K562 (cell line): ENCODE measurements at regions not wholly inside any gene's neighbourhood (a gene's known extent, or its start where the extent isn't known, plus 50 kb on each side); places are given as distances from the start of the nearest gene placed in this dataset.

Experiments
- ATAC-seq: fragments of 200-7000 bp; cut with Tn5 transposase; 3 replicates; pipeline ENCODE4 v1.9.1; 2020; ENCODE audit warnings: moderate library complexity
- BruUV-seq: library from RNA; stranded (reverse); fragments of 400-500 nt; replicated peaks from 2 replicates; lab custom pipeline; 2021; lab: Mats Ljungman, UMichigan
- CTCF ChIA-PET: fragments of 300-600 bp; formaldehyde crosslinking; extraction: SDS; loops from one replicate; lab custom pipeline; 2021; ENCODE audit warnings: low intra/inter-chr PET ratio; lab: Yijun Ruan, JAX
- POLR2A ChIA-PET: fragments of 300-600, 350-650 bp; sonication (Branson Sonifier 250); formaldehyde crosslinking; extraction: SDS; loops from one replicate; lab custom pipeline; 2021; ENCODE audit warnings: antibody characterized with exemption, inconsistent platforms; lab: Yijun Ruan, JAX
- DNase-seq, 4 experiments: peaks; one replicate each; pipeline versions ENCODE4 v3.0.0 to v3.0.0-alpha.2; 2011 to 2018; ENCODE audit warnings: low spot score in 3 of 4, mixed read lengths in 3 of 4; ENCODE audit errors: extremely low read depth in 1 of 4
- FAIRE-seq: peaks from 2 replicates; lab custom pipeline; 2011; peaks lifted over from hg19 to GRCh38; lab: Jason Lieb, UNC
- H2AFZ ChIP-seq: 2 replicates; pipeline ENCODE4 v1.6.0; 2011; ENCODE audit warnings: low read depth, low read length, control low read depth, inconsistent platforms
- H3K27ac ChIP-seq: fragments of 200-600 bp; 3 replicates; pipeline ENCODE4 v1.8.0; 2011; ENCODE audit warnings: low read depth, mild to moderate bottlenecking, control low read depth, inconsistent platforms, low read length, moderate library complexity, mixed read lengths; ENCODE audit errors: extremely low read depth
- H3K27me3 ChIP-seq, 2 experiments: fragments of 300-600 bp in 1 of 2; 2 replicates in 1 of 2; 3 replicates in 1 of 2; pipeline versions ENCODE4 v1.6.0 to v1.8.0; 2011; ENCODE audit warnings: inconsistent platforms in 2 of 2, low read length in 2 of 2, mild to moderate bottlenecking in 1 of 2, mixed read lengths in 1 of 2, moderate library complexity in 1 of 2; ENCODE audit not compliant: control insufficient read depth in 2 of 2, insufficient read depth in 2 of 2
- H3K36me3 ChIP-seq: fragments of 300-600 bp; 3 replicates; pipeline ENCODE4 v1.8.0; 2011; ENCODE audit warnings: mild to moderate bottlenecking, low read length, inconsistent platforms; ENCODE audit not compliant: control insufficient read depth, insufficient read depth
- H3K4me1 ChIP-seq, 2 experiments: fragments of 200-600 bp in 1 of 2; replicated peaks in 1 of 2; 2 replicates in 1 of 2; 3 replicates in 1 of 2; pipeline versions ENCODE4 v1.5.1 to v1.8.0; 2011; ENCODE audit warnings: inconsistent platforms in 2 of 2, low read length in 2 of 2, mild to moderate bottlenecking in 1 of 2, mixed read lengths in 1 of 2, moderate library complexity in 1 of 2; ENCODE audit not compliant: control insufficient read depth in 2 of 2, insufficient read depth in 2 of 2
- H3K4me2 ChIP-seq: 2 replicates; pipeline ENCODE4 v1.6.1; 2011; ENCODE audit warnings: low read length, control low read depth, inconsistent platforms, mixed read lengths; ENCODE audit not compliant: insufficient read depth
- H3K4me3 ChIP-seq: fragments of 200-600 bp; sonication (generic), shearing (Covaris generic); 2 replicates; pipeline ENCODE4 v1.5.1; 2016; ENCODE audit warnings: control low read depth, inconsistent platforms
- H3K79me2 ChIP-seq: fragments of 200-600 bp; 3 replicates; pipeline ENCODE4 v1.8.0; 2011; ENCODE audit warnings: low read length, inconsistent platforms; ENCODE audit not compliant: control insufficient read depth, insufficient read depth
- H3K9ac ChIP-seq, 2 experiments: 2 replicates each; pipeline versions ENCODE4 v1.6.0 to v1.6.1; 2011; ENCODE audit warnings: low read depth in 2 of 2, low read length in 2 of 2, control low read depth in 1 of 2, inconsistent platforms in 1 of 2, mild to moderate bottlenecking in 1 of 2, mixed read lengths in 1 of 2; ENCODE audit not compliant: insufficient read depth in 1 of 2
- H3K9me1 ChIP-seq: one replicate; pipeline ENCODE4 v1.6.0; 2011; ENCODE audit warnings: inconsistent platforms, mild to moderate bottlenecking, low read length, moderate library complexity; ENCODE audit not compliant: control insufficient read depth, insufficient read depth
- H3K9me3 ChIP-seq: replicated peaks from 2 replicates; pipeline ENCODE4 v1.5.1; 2011; ENCODE audit warnings: low read depth, low read length, inconsistent platforms; ENCODE audit not compliant: control insufficient read depth, insufficient read depth
- H4K20me1 ChIP-seq: replicated peaks from 2 replicates; pipeline ENCODE4 v1.6.1; 2011; ENCODE audit warnings: low read length, inconsistent platforms, mixed read lengths; ENCODE audit not compliant: control insufficient read depth, insufficient read depth
- CEBPB ChIP-seq: fragments of 450-650 bp; IDR thresholded peaks from 2 replicates; pipeline ENCODE4 v1.6.1; 2016; ENCODE audit warnings: missing genetic modification characterization, missing compliant biosample characterization
- POLR2AphosphoS5 ChIP-seq: IDR thresholded peaks from 2 replicates; pipeline ENCODE4 v1.6.1; 2011; ENCODE audit warnings: mild to moderate bottlenecking, low read depth, low read length, moderate library complexity; ENCODE audit not compliant: control insufficient read depth, insufficient read depth
- SRSF9 ChIP-seq: fragments of 200-400 bp; formaldehyde crosslinking; IDR thresholded peaks from 2 replicates; pipeline ENCODE4 v1.6.1; 2017; ENCODE audit warnings: low read depth, low read length, borderline replicate concordance
- STAT5A ChIP-seq: IDR thresholded peaks from 2 replicates; pipeline ENCODE4 v1.6.1; 2012; ENCODE audit warnings: low read length, inconsistent platforms, borderline replicate concordance
- TRIM24 ChIP-seq, 2 experiments: fragments of 450-650 bp; IDR thresholded peaks; 2 replicates each; pipeline ENCODE4 v1.6.1; 2016
- ZFP30 ChIP-seq: fragments of 250-450 bp; sonication (Bioruptor Pico); IDR thresholded peaks from 2 replicates; pipeline ENCODE4 v1.8.0; 2022; ENCODE audit warnings: moderate library complexity, mild to moderate bottlenecking, inconsistent platforms, borderline replicate concordance
- ZNF23 ChIP-seq: fragments of 250-450 bp; sonication (Bioruptor Pico); IDR thresholded peaks from 2 replicates; pipeline ENCODE4 v1.4.0; 2020; ENCODE audit warnings: mild to moderate bottlenecking
- WGBS: fragments of 100-300 bp; shearing (Covaris generic); methylation state at CpG from one replicate; pipeline ENCODE4 v1.1.6; 2016; ENCODE audit warnings: low coverage, mixed read lengths; ENCODE audit not compliant: insufficient coverage; ENCODE audit errors: missing lambda C conversion rate; 5-methylcytosine and 5-hydroxymethylcytosine counted together
- in situ Hi-C: fragments of 300-500 bp; cut with MboI; formaldehyde crosslinking; loops from 4 replicates; pipeline ENCODE4 v1.15.0; 2018; ENCODE audit warnings: inconsistent platforms, mixed read lengths
- intact Hi-C: fragments of 100-400 bp; cut with micrococcal nuclease; formaldehyde crosslinking; loops from 2 replicates; pipeline ENCODE4 v1.14.2; 2022
- TF ChIP-seq, protein P1 (sequence below): fragments of 250-450 bp; sonication (Bioruptor Pico); IDR thresholded peaks from 2 replicates; pipeline ENCODE4 v1.4.0; 2020; ENCODE audit warnings: mild to moderate bottlenecking, moderate library complexity
- TF ChIP-seq, protein P2 (sequence below), 2 experiments: fragments of 450-650 bp; IDR thresholded peaks; 2 replicates each; pipeline ENCODE4 v1.6.1; 2018; ENCODE audit warnings: mild to moderate bottlenecking in 2 of 2, low read depth in 1 of 2; ENCODE audit not compliant: partially characterized antibody in 2 of 2

- TF ChIP-seq, protein P1, sequence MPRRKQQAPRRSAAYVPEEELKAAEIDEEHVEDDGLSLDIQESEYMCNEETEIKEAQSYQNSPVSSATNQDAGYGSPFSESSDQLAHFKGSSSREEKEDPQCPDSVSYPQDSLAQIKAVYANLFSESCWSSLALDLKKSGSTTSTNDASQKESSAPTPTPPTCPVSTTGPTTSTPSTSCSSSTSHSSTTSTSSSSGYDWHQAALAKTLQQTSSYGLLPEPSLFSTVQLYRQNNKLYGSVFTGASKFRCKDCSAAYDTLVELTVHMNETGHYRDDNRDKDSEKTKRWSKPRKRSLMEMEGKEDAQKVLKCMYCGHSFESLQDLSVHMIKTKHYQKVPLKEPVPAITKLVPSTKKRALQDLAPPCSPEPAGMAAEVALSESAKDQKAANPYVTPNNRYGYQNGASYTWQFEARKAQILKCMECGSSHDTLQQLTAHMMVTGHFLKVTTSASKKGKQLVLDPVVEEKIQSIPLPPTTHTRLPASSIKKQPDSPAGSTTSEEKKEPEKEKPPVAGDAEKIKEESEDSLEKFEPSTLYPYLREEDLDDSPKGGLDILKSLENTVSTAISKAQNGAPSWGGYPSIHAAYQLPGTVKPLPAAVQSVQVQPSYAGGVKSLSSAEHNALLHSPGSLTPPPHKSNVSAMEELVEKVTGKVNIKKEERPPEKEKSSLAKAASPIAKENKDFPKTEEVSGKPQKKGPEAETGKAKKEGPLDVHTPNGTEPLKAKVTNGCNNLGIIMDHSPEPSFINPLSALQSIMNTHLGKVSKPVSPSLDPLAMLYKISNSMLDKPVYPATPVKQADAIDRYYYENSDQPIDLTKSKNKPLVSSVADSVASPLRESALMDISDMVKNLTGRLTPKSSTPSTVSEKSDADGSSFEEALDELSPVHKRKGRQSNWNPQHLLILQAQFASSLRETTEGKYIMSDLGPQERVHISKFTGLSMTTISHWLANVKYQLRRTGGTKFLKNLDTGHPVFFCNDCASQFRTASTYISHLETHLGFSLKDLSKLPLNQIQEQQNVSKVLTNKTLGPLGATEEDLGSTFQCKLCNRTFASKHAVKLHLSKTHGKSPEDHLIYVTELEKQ (CRISPR knock-in tag): no peak
- TF ChIP-seq ZNF23 (CRISPR knock-in tag): no peak
- no peak for TF ChIP-seq POLR2AphosphoS5
- no peak for TF ChIP-seq ZFP30
Measured at GRCh38 chr4:10302096-10302495, 155.1 kb downstream of the ZNF518B start (continued).

GRCh38 chr4:10299601-10300000, 157.6 kb downstream of the ZNF518B start:
- Histone ChIP-seq H3K4me1 (peaks cover 0 to 12% of the 10 kb centered on the region in 2 experiments; a peak in 3 of 5 replicates), H3K9ac (no peak overlapping the region), H3K4me3 (no peak overlapping the region), H4K20me1 (no peaks in the 10 kb centered on the region), H2AFZ (no peak overlapping the region), H3K4me2 (no peak overlapping the region), H3K79me2 (no peaks in the 10 kb centered on the region), H3K27ac (no peak overlapping the region), H3K9me3 (no peaks in the 10 kb centered on the region), H3K9me1 (no peaks in the 10 kb centered on the region), H3K27me3 (no peaks in the 10 kb centered on the region), H3K36me3 (no peaks in the 10 kb centered on the region)
- DNase-seq (no peak), FAIRE-seq (no peak), ATAC-seq (no peak)
- ChIA-PET CTCF (no interaction called here), POLR2A (interaction anchor here (0.6 to 1.1 kb wide), 2 partner anchors 81 to 141 kb away, joined by 3 read pairs; no protein-coding TSS in a partner anchor)
- in situ Hi-C loops (no loop called here), intact Hi-C loops (no loop called here)
- 32% methylated on average over 3 of the region's 3 CpGs for WGBS
- no TSS peak for BruUV-seq
- no peak for TF ChIP-seq TRIM24 (IDR thresholded peaks at IDR 0.05)
- TF ChIP-seq, protein P2, sequence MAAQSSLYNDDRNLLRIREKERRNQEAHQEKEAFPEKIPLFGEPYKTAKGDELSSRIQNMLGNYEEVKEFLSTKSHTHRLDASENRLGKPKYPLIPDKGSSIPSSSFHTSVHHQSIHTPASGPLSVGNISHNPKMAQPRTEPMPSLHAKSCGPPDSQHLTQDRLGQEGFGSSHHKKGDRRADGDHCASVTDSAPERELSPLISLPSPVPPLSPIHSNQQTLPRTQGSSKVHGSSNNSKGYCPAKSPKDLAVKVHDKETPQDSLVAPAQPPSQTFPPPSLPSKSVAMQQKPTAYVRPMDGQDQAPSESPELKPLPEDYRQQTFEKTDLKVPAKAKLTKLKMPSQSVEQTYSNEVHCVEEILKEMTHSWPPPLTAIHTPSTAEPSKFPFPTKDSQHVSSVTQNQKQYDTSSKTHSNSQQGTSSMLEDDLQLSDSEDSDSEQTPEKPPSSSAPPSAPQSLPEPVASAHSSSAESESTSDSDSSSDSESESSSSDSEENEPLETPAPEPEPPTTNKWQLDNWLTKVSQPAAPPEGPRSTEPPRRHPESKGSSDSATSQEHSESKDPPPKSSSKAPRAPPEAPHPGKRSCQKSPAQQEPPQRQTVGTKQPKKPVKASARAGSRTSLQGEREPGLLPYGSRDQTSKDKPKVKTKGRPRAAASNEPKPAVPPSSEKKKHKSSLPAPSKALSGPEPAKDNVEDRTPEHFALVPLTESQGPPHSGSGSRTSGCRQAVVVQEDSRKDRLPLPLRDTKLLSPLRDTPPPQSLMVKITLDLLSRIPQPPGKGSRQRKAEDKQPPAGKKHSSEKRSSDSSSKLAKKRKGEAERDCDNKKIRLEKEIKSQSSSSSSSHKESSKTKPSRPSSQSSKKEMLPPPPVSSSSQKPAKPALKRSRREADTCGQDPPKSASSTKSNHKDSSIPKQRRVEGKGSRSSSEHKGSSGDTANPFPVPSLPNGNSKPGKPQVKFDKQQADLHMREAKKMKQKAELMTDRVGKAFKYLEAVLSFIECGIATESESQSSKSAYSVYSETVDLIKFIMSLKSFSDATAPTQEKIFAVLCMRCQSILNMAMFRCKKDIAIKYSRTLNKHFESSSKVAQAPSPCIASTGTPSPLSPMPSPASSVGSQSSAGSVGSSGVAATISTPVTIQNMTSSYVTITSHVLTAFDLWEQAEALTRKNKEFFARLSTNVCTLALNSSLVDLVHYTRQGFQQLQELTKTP (IDR thresholded peaks at IDR 0.05; ENCODE audit: low read depth in 1 of 2, partially characterized antibody in 2 of 2): peak in 1 of 2 experiments; percentile 77
- no peak for TF ChIP-seq CEBPB (tag)
- TF ChIP-seq STAT5A: no peak
- TF ChIP-seq SRSF9: no peak
